ENCODE measurements at regions not wholly inside any gene's neighbourhood (a gene's known extent, or its start where the extent isn't known, plus 50 kb on each side); places are given as distances from the start of the nearest gene placed in this dataset.

GRCh38 chr6:117075218-117075617, 190.1 kb upstream of the VGLL2 start:
- H3K4me3 ChIP-seq (ENCODE audit: low read depth, low read length), result no peak overlapping the region
- TF ChIP-seq CTCF (IDR thresholded peaks at IDR 0.05; ENCODE audit: insufficient read depth, low read depth, low read length, missing control alignments), result no peak

GRCh38 chr6:117076076-117076475, 189.3 kb upstream of the VGLL2 start:
- DNase-seq (ENCODE audit: low read depth), result no peak
- H3K4me3 ChIP-seq (ENCODE audit: low read depth, low read length), result no peak overlapping the region
- TF ChIP-seq CTCF (IDR thresholded peaks at IDR 0.05; ENCODE audit: insufficient read depth, low read depth, low read length, missing control alignments), result no peak

More at GRCh38 chr6:117075218-117075617, 190.1 kb upstream of the VGLL2 start:
- DNase-seq (ENCODE audit: low read depth), result no peak

GRCh38 chr6:117077300-117077699, 188.1 kb upstream of the VGLL2 start:
- no peak for TF ChIP-seq CTCF (IDR thresholded peaks at IDR 0.05; ENCODE audit: insufficient read depth, low read depth, low read length, missing control alignments)
- no peak overlapping the region for H3K4me3 ChIP-seq (ENCODE audit: low read depth, low read length)
- DNase-seq (ENCODE audit: low read depth), result no peak

- no peak overlapping the region for H3K4me3 ChIP-seq (ENCODE audit: low read depth, low read length)
- no peak for TF ChIP-seq CTCF (IDR thresholded peaks at IDR 0.05; ENCODE audit: insufficient read depth, low read depth, low read length, missing control alignments)
- DNase-seq (ENCODE audit: low read depth), result no peak
Measured at GRCh38 chr6:117078624-117079023, 186.7 kb upstream of the VGLL2 start.

GRCh38 chr6:117079951-117080350, 185.4 kb upstream of the VGLL2 start:
- no peak for TF ChIP-seq CTCF (IDR thresholded peaks at IDR 0.05; ENCODE audit: insufficient read depth, low read depth, low read length, missing control alignments)
- no peak overlapping the region for H3K4me3 ChIP-seq (ENCODE audit: low read depth, low read length)
- DNase-seq (ENCODE audit: low read depth), result no peak

GRCh38 chr6:117089604-117090003, 175.8 kb upstream of the VGLL2 start:
- TF ChIP-seq CTCF (IDR thresholded peaks at IDR 0.05; ENCODE audit: insufficient read depth, low read depth, low read length, missing control alignments), result no peak
- DNase-seq (ENCODE audit: low read depth), result no peak

GRCh38 chr6:117110146-117110545, 155.2 kb upstream of the VGLL2 start:
- no peak for DNase-seq (ENCODE audit: low read depth)
- no peak overlapping the region for H3K4me3 ChIP-seq (ENCODE audit: low read depth, low read length)
- no peak for TF ChIP-seq CTCF (IDR thresholded peaks at IDR 0.05; ENCODE audit: insufficient read depth, low read depth, low read length, missing control alignments)

More at GRCh38 chr6:117089604-117090003, 175.8 kb upstream of the VGLL2 start:
- H3K4me3 ChIP-seq (ENCODE audit: low read depth, low read length), result no peak overlapping the region

Measured in GM12865 (cell line).